MCF 10A (cell line): ENCODE measurements at regions not wholly inside any gene's neighbourhood (a gene's known extent, or its start where the extent isn't known, plus 50 kb on each side); places are given as distances from the start of the nearest gene placed in this dataset.
A peak's percentile ranks its signal among the peaks of the same experiment; 100 is the strongest.

Source experiments
- BruUV-seq: library from RNA; stranded (reverse); fragments of 400-500 nt; replicated peaks from 2 replicates; lab custom pipeline; 2021; lab: Mats Ljungman, UMichigan
- CTCF ChIA-PET: fragments of 300-600 bp; sonication (Branson Sonifier 250); formaldehyde crosslinking; extraction: SDS; loops from one replicate; lab custom pipeline; 2021; ENCODE audit warnings: antibody characterized with exemption, inconsistent platforms; lab: Yijun Ruan, JAX
- POLR2A ChIA-PET: fragments of 300-600, 350-650 bp; sonication (Branson Sonifier 250); formaldehyde crosslinking; extraction: SDS; loops from one replicate; lab custom pipeline; 2020; ENCODE audit warnings: antibody characterized with exemption, inconsistent platforms; lab: Yijun Ruan, JAX
- DNase-seq: peaks from one replicate; pipeline ENCODE4 v3.0.0-alpha.2; 2018; ENCODE audit not compliant: unreplicated experiment
- H3K27ac Mint-ChIP-seq: one replicate; pipeline ENCODE4 v1.8.0; 2022; ENCODE audit warnings: mild to moderate bottlenecking, low read depth, mixed read lengths; ENCODE audit not compliant: unreplicated experiment
- H3K27me3 Mint-ChIP-seq: one replicate; pipeline ENCODE4 v1.8.0; 2022; ENCODE audit warnings: mixed read lengths; ENCODE audit not compliant: insufficient read depth, unreplicated experiment
- H3K36me3 Mint-ChIP-seq: one replicate; pipeline ENCODE4 v1.8.0; 2022; ENCODE audit warnings: mild to moderate bottlenecking, moderate library complexity, mixed read lengths; ENCODE audit not compliant: insufficient read depth, unreplicated experiment
- H3K4me1 Mint-ChIP-seq: one replicate; pipeline ENCODE4 v1.8.0; 2022; ENCODE audit warnings: mixed read lengths; ENCODE audit not compliant: insufficient read depth, unreplicated experiment
- H3K4me3 Mint-ChIP-seq: one replicate; pipeline ENCODE4 v1.8.0; 2022; ENCODE audit warnings: mild to moderate bottlenecking, moderate library complexity, mixed read lengths; ENCODE audit not compliant: unreplicated experiment
- H3K9me3 Mint-ChIP-seq: one replicate; pipeline ENCODE4 v1.8.0; 2022; ENCODE audit warnings: mixed read lengths; ENCODE audit not compliant: unreplicated experiment
- intact Hi-C: fragments of 100-400 bp; cut with micrococcal nuclease; formaldehyde crosslinking; loops from 2 replicates; pipeline ENCODE4 v1.14.1; 2022
- TF ChIP-seq, protein P1 (sequence below): fragments of 200-600 bp; IDR thresholded peaks from one replicate; pipeline ENCODE4 v1.8.0; 2022; ENCODE audit warnings: antibody characterized with exemption, mild to moderate bottlenecking; ENCODE audit not compliant: unreplicated experiment

DNA sequence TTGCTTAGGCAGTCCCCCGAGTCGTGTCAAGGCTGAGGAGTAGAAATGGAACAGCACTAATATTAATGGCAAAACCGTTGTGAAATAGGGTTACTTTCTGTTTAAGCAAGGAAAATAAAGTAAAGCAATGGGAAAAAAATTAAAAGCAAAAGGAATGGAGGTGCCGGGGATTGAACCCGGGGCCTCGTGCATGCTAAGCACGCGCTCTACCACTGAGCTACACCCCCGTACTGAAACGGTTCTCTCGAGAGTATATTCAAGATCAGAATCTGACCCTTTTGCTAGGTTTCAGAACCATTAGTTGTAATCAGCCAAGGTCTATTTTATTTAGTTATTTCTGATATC, 85.5 kb downstream of the TRIM27 start:
- DNase-seq, result peak; percentile 80
- Mint-ChIP-seq H3K4me1 (peaks cover 6% of the 10 kb centered on the region), H3K27me3 (no peaks in the 10 kb centered on the region), H3K27ac (peak overlapping the region; percentile 46), H3K9me3 (no peaks in the 10 kb centered on the region), H3K4me3 (peak overlapping the region; percentile 92), H3K36me3 (peaks cover 14% of the 10 kb centered on the region)
- intact Hi-C loops, result loop anchor here (1.0 to 5.0 kb wide), 4 partner anchors 25 to 749 kb away; partner anchors contain the start of genes OR2H2 and TRIM27
- ChIA-PET POLR2A (interaction anchor here (0.7 to 3.4 kb wide), 33 partner anchors 12 to 752 kb away, joined by 3 to 66 read pairs (median 4); partner anchors contain the start of gene TRIM27), CTCF (interaction anchor here (0.6 to 6.1 kb wide), 44 partner anchors 10 to 284 kb away, joined by 3 to 56 read pairs (median 4); no protein-coding TSS in a partner anchor)
- no TSS peak for BruUV-seq
- TF ChIP-seq, protein P1, sequence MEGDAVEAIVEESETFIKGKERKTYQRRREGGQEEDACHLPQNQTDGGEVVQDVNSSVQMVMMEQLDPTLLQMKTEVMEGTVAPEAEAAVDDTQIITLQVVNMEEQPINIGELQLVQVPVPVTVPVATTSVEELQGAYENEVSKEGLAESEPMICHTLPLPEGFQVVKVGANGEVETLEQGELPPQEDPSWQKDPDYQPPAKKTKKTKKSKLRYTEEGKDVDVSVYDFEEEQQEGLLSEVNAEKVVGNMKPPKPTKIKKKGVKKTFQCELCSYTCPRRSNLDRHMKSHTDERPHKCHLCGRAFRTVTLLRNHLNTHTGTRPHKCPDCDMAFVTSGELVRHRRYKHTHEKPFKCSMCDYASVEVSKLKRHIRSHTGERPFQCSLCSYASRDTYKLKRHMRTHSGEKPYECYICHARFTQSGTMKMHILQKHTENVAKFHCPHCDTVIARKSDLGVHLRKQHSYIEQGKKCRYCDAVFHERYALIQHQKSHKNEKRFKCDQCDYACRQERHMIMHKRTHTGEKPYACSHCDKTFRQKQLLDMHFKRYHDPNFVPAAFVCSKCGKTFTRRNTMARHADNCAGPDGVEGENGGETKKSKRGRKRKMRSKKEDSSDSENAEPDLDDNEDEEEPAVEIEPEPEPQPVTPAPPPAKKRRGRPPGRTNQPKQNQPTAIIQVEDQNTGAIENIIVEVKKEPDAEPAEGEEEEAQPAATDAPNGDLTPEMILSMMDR, result no peak

DNA sequence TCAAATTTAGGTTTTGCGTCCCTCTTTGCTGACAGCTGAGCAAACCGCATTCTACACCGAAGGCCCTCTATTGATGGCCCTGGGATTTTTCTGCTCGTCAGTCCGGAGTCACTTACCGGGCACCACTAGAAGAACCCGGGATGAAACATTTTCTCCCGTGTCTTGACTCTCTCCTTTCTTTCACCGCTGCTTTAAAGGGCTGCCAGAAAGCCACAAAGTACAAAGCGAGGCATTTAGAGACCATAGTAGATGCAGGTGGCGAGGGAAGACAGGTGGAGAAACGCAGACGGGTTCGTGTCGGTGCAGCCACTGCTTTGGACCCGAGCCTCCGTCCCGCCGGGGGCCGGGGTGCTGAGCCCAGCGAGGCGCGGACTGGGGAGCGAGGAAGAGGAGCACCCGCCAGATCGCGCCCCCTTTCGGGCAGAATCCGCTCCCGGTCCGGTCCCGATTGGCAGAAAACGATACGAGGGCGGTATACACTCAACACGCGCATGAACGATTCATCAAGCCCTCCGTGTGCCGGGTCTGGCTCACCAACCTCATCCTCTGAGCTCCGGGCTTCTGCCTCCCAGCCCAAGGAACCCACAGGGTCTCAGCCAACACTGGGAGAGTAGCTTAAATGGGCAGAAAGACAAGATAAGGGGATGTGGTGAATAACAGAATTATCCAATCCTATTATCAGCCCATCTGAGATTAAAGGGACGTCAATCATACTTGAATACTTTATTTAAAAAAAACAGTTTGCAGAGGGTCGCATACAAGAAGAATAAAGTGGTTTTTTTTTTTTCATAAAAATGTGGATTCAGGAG, 84.9 kb downstream of the TRIM27 start:
- Mint-ChIP-seq H3K27ac (peak overlapping the region; percentile 46), H3K9me3 (no peaks in the 10 kb centered on the region), H3K4me1 (peaks cover 6% of the 10 kb centered on the region), H3K4me3 (peak overlapping the region; percentile 92), H3K27me3 (no peaks in the 10 kb centered on the region), H3K36me3 (peaks cover 14% of the 10 kb centered on the region)
- POLR2A ChIA-PET, result interaction anchor here (0.9 to 3.4 kb wide), 22 partner anchors 14 to 751 kb away, joined by 3 to 66 read pairs (median 6); partner anchors contain the start of gene TRIM27
- peak; percentile 88 for DNase-seq
- TF ChIP-seq, protein P1, result peak; percentile 62
- CTCF ChIA-PET, result interaction anchor here (0.6 to 6.1 kb wide), 26 partner anchors 13 to 1232 kb away, joined by 3 to 56 read pairs (median 6); no protein-coding TSS in a partner anchor
- intact Hi-C loops, result loop anchor here (1.0 to 5.0 kb wide), 4 partner anchors 24 to 748 kb away; partner anchors contain the start of genes OR2H2 and TRIM27
- no TSS peak for BruUV-seq

DNA sequence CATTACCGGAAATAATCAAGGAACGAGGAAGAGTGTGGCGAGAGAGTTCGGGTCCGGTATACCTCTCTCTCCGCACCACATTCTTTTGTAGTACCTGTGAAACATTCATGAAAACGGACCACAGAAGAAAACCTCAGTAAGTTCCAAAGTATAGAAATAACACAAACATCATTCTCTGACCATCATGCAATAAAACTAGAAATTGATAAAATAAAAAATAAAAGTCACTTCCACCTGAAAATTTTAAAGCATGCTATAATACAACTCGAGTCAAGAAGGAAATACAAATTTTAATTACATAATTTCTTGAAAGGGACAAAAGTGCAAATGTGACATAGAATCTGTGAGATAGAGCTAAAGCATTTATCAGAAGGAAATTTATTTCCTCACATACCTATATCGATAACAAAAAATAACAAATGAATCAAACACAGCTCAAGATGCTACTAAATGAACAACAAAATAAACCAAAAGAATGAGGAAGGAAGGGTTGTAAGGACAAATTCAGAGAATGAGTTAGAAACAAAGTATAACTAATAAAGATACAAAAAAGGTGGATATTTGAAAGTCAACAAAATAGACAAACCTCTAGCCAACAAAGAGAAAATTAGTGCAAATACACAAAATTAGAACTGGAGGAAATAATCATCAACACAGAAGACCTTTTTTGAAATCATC, 84.2 kb downstream of the TRIM27 start:
- no TSS peak for BruUV-seq
- CTCF ChIA-PET, result interaction anchor here (0.6 to 6.1 kb wide), 9 partner anchors 18 to 491 kb away, joined by 3 to 56 read pairs (median 3); no protein-coding TSS in a partner anchor
- intact Hi-C loops, result loop anchor here (5.0 kb wide), 2 partner anchors 83 to 748 kb away; partner anchors contain the start of genes OR2H2 and TRIM27
- POLR2A ChIA-PET, result interaction anchor here (1.1 to 3.4 kb wide), 11 partner anchors 25 to 750 kb away, joined by 3 to 66 read pairs (median 18); partner anchors contain the start of gene TRIM27
- Mint-ChIP-seq H3K4me3 (peak overlapping the region; percentile 92), H3K27me3 (no peaks in the 10 kb centered on the region), H3K4me1 (peaks cover 6% of the 10 kb centered on the region), H3K27ac (no peak overlapping the region), H3K36me3 (peaks cover 14% of the 10 kb centered on the region), H3K9me3 (no peaks in the 10 kb centered on the region)
- TF ChIP-seq, protein P1, result no peak
- DNase-seq, result no peak
